IMR-90 (cell line): ENCODE measurements at regions not wholly inside any gene's neighbourhood (a gene's known extent, or its start where the extent isn't known, plus 50 kb on each side); places are given as distances from the start of the nearest gene placed in this dataset.
A peak's percentile ranks its signal among the peaks of the same experiment; 100 is the strongest.

ENCODE experiments used
- ATAC-seq: fragments of 200-7000 bp; cut with Tn5 transposase; 2 replicates; pipeline ENCODE4 v1.9.1; 2020; ENCODE audit warnings: low read depth, mild to moderate bottlenecking, moderate library complexity
- BruUV-seq: library from RNA; stranded (reverse); fragments of 400-500 nt; replicated peaks from 2 replicates; lab custom pipeline; 2021; lab: Mats Ljungman, UMichigan
- CTCF ChIA-PET: fragments of 300-600 bp; formaldehyde crosslinking; extraction: SDS; loops from one replicate; lab custom pipeline; 2021; ENCODE audit warnings: antibody characterized with exemption; lab: Yijun Ruan, JAX
- POLR2A ChIA-PET: fragments of 300-600 bp; sonication (Branson Sonifier 250); formaldehyde crosslinking; loops from one replicate; lab custom pipeline; 2022; ENCODE audit warnings: antibody characterized with exemption; ENCODE audit not compliant: unreplicated experiment; lab: Charles Lee
- DNase-seq: peaks from one replicate; pipeline ENCODE4 v3.0.0; 2013
- H2AFZ ChIP-seq: replicated peaks from 2 replicates; pipeline ENCODE3; 2013; ENCODE audit warnings: low read length, mild to moderate bottlenecking; ENCODE audit not compliant: poor library complexity
- H2AK5ac ChIP-seq: 2 replicates; pipeline ENCODE4 v1.6.1; 2013; ENCODE audit warnings: low read depth, low read length, inconsistent platforms
- H2AK9ac ChIP-seq: replicated peaks from 2 replicates; pipeline ENCODE3; 2013; ENCODE audit warnings: mild to moderate bottlenecking, low read depth, low read length, moderate library complexity; ENCODE audit not compliant: poor library complexity
- H2BK120ac ChIP-seq: 2 replicates; pipeline ENCODE4 v1.6.1; 2013; ENCODE audit warnings: low read depth, low read length, inconsistent platforms
- H2BK15ac ChIP-seq: 3 replicates; pipeline ENCODE4 v1.6.1; 2013; ENCODE audit warnings: low read depth, low read length, inconsistent platforms
- H2BK20ac ChIP-seq: 2 replicates; pipeline ENCODE4 v1.6.1; 2013; ENCODE audit warnings: low read depth, mild to moderate bottlenecking, inconsistent platforms, low read length, moderate library complexity
- H2BK5ac ChIP-seq: 2 replicates; pipeline ENCODE4 v1.6.1; 2013; ENCODE audit warnings: mild to moderate bottlenecking, low read depth, low read length, inconsistent platforms; ENCODE audit not compliant: poor library complexity, severe bottlenecking
- H3K14ac ChIP-seq: replicated peaks from 2 replicates; pipeline ENCODE4 v1.6.1; 2013; ENCODE audit warnings: low read depth, low read length, inconsistent platforms
- H3K18ac ChIP-seq: 2 replicates; pipeline ENCODE4 v1.6.1; 2013; ENCODE audit warnings: low read depth, low read length, control low read depth
- H3K23ac ChIP-seq: 2 replicates; pipeline ENCODE4 v1.6.1; 2013; ENCODE audit warnings: low read depth, low read length, inconsistent platforms
- H3K27ac ChIP-seq: 2 replicates; pipeline ENCODE4 v1.5.1; 2013; ENCODE audit warnings: mild to moderate bottlenecking, control low read depth, low read length; ENCODE audit not compliant: insufficient read depth
- H3K27me3 ChIP-seq: 2 replicates; pipeline ENCODE4 v1.6.1; 2013; ENCODE audit warnings: low read length; ENCODE audit not compliant: control insufficient read depth, insufficient read depth
- H3K36me3 ChIP-seq: 2 replicates; pipeline ENCODE4 v1.6.1; 2013; ENCODE audit warnings: low read length, mixed read lengths; ENCODE audit not compliant: control insufficient read depth, insufficient read depth
- H3K4ac ChIP-seq: 2 replicates; pipeline ENCODE4 v1.6.1; 2013; ENCODE audit warnings: low read depth, low read length, inconsistent platforms
- H3K4me1 ChIP-seq: 2 replicates; pipeline ENCODE4 v1.6.1; 2013; ENCODE audit warnings: low read length, mixed read lengths; ENCODE audit not compliant: control insufficient read depth, insufficient read depth
- H3K4me2 ChIP-seq: 2 replicates; pipeline ENCODE4 v1.6.1; 2013; ENCODE audit warnings: low read depth, mild to moderate bottlenecking, control low read depth, low read length, moderate library complexity
- H3K4me3 ChIP-seq: 2 replicates; pipeline ENCODE4 v1.5.1; 2013; ENCODE audit warnings: low read depth, mild to moderate bottlenecking, control low read depth, low read length, moderate library complexity; ENCODE audit not compliant: insufficient read depth
- H3K56ac ChIP-seq: 2 replicates; pipeline ENCODE4 v1.6.1; 2013; ENCODE audit warnings: low read length, inconsistent platforms; ENCODE audit not compliant: insufficient read depth; ENCODE audit errors: extremely low read depth
- H3K79me1 ChIP-seq, 2 experiments: 2 replicates each; pipeline ENCODE4 v1.6.1; 2013; ENCODE audit warnings: low read length in 2 of 2, inconsistent platforms in 1 of 2, low read depth in 1 of 2
- H3K9ac ChIP-seq: 2 replicates; pipeline ENCODE4 v1.6.1; 2013; ENCODE audit warnings: low read depth, low read length, control low read depth
- H3K9me1 ChIP-seq: 2 replicates; pipeline ENCODE4 v1.6.1; 2013; ENCODE audit warnings: low read length, inconsistent platforms; ENCODE audit not compliant: insufficient read depth
- H3K9me3 ChIP-seq: 2 replicates; pipeline ENCODE4 v1.6.1; 2013; ENCODE audit warnings: low read length; ENCODE audit not compliant: control insufficient read depth, insufficient read depth
- H4K20me1 ChIP-seq: 2 replicates; pipeline ENCODE4 v1.6.1; 2013; ENCODE audit warnings: low read length, inconsistent platforms; ENCODE audit not compliant: insufficient read depth
- H4K5ac ChIP-seq: 2 replicates; pipeline ENCODE4 v1.6.1; 2013; ENCODE audit warnings: mild to moderate bottlenecking, low read depth, low read length, control low read depth
- H4K8ac ChIP-seq, 2 experiments: 2 replicates each; pipeline ENCODE4 v1.6.1; 2013; ENCODE audit warnings: low read depth in 2 of 2, low read length in 2 of 2, control low read depth in 1 of 2, inconsistent platforms in 1 of 2
- H4K91ac ChIP-seq: 2 replicates; pipeline ENCODE4 v1.6.1; 2013; ENCODE audit warnings: low read depth, low read length, inconsistent platforms; ENCODE audit not compliant: insufficient read depth
- BHLHE40 ChIP-seq: fragments of 150-350 bp; IDR thresholded peaks from 2 replicates; pipeline ENCODE4 v1.6.1; 2016; ENCODE audit warnings: mild to moderate bottlenecking, low read depth, low read length
- CEBPB ChIP-seq: IDR thresholded peaks from 2 replicates; pipeline ENCODE4 v1.6.1; 2012; ENCODE audit warnings: low read depth, low read length, improper control_type of control experiment
- CHD1 ChIP-seq: IDR thresholded peaks from 2 replicates; pipeline ENCODE4 v1.6.1; 2012; ENCODE audit warnings: low read depth, low read length, improper control_type of control experiment
- FOS ChIP-seq: fragments of 150-350 bp; IDR thresholded peaks from 2 replicates; pipeline ENCODE4 v1.6.1; 2016; ENCODE audit warnings: low read depth, low read length
- MAFK ChIP-seq: IDR thresholded peaks from 2 replicates; pipeline ENCODE4 v1.6.1; 2012; ENCODE audit warnings: low read depth, low read length, improper control_type of control experiment
- MAZ ChIP-seq: IDR thresholded peaks from 2 replicates; pipeline ENCODE4 v1.6.1; 2012; ENCODE audit warnings: low read depth, mild to moderate bottlenecking, low read length, improper control_type of control experiment, moderate library complexity, borderline replicate concordance
- MXI1 ChIP-seq: IDR thresholded peaks from 2 replicates; pipeline ENCODE4 v1.6.1; 2012; ENCODE audit warnings: low read depth, mild to moderate bottlenecking, low read length, moderate library complexity, borderline replicate concordance
- NFE2L2 ChIP-seq: fragments of 150-350 bp; IDR thresholded peaks from 2 replicates; pipeline ENCODE4 v1.6.1; 2016; ENCODE audit warnings: low read depth, mild to moderate bottlenecking, low read length
- POLR2A ChIP-seq: IDR thresholded peaks from 2 replicates; pipeline ENCODE4 v1.6.1; 2012; ENCODE audit warnings: mild to moderate bottlenecking, low read depth, low read length
- RAD21 ChIP-seq: IDR thresholded peaks from 2 replicates; pipeline ENCODE4 v1.6.1; 2012; ENCODE audit warnings: low read length, improper control_type of control experiment
- RCOR1 ChIP-seq: IDR thresholded peaks from 2 replicates; pipeline ENCODE4 v1.6.1; 2012; ENCODE audit warnings: mild to moderate bottlenecking, low read length, improper control_type of control experiment; ENCODE audit not compliant: insufficient replicate concordance
- RFX5 ChIP-seq: IDR thresholded peaks from 2 replicates; pipeline ENCODE4 v1.8.0; 2012; ENCODE audit warnings: low read depth, mild to moderate bottlenecking, low read length, moderate library complexity
- SMC3 ChIP-seq: fragments of 150-350 bp; IDR thresholded peaks from 2 replicates; pipeline ENCODE4 v1.6.1; 2016; ENCODE audit warnings: low read depth, mild to moderate bottlenecking, antibody characterized with exemption, low read length, moderate library complexity
- USF2 ChIP-seq: fragments of 150-350 bp; IDR thresholded peaks from 2 replicates; pipeline ENCODE4 v1.6.1; 2017; ENCODE audit warnings: mild to moderate bottlenecking, antibody characterized with exemption, low read length, low read depth
- WGBS, 2 experiments: methylation state at CpG; one replicate each; pipeline versions ENCODE4 v1.1.5 to v1.1.7; 2013; ENCODE audit warnings: missing lambda C conversion rate in 2 of 2; ENCODE audit not compliant: insufficient read length in 1 of 2; ENCODE audit errors: extremely low coverage in 2 of 2; 5-methylcytosine and 5-hydroxymethylcytosine counted together
- dilution Hi-C: fragments of 300-500 bp; cut with HindIII; formaldehyde crosslinking; loops from one replicate; pipeline ENCODE4 v1.14.3; 2018; ENCODE audit warnings: low sequenced_read_pairs; ENCODE audit not compliant: unreplicated experiment
- in situ Hi-C: fragments of 300-500 bp; cut with MboI; formaldehyde crosslinking; loops from 3 replicates; pipeline ENCODE4 v1.14.3; 2019; ENCODE audit warnings: low sequenced_read_pairs, inconsistent platforms, mixed read lengths
- intact Hi-C: fragments of 100-400 bp; cut with micrococcal nuclease; formaldehyde crosslinking; loops from 2 replicates; pipeline ENCODE4 v1.10.0; 2022
- TF ChIP-seq, protein P1 (sequence below): fragments of 150-350 bp; IDR thresholded peaks from 2 replicates; pipeline ENCODE4 v1.6.1; 2016; ENCODE audit warnings: low read depth, mild to moderate bottlenecking, low read length, moderate library complexity, borderline replicate concordance
- TF ChIP-seq, protein P2 (sequence below): conservative IDR thresholded peaks from 2 replicates; pipeline ENCODE4 v1.5.1; 2012; ENCODE audit warnings: mild to moderate bottlenecking, low read depth, low read length, improper control_type of control experiment

GRCh38 chr10:44573821-44574220 lies 188.9 kb upstream of the CXCL12 start:
- H3K9ac ChIP-seq = no peak overlapping the region
- no peak overlapping the region for H3K23ac ChIP-seq
- H2BK120ac ChIP-seq = no peak overlapping the region
- H2BK15ac ChIP-seq = no peak overlapping the region
- dilution Hi-C loops = no loop called here
- no peaks in the 10 kb centered on the region; a peak in 1 of 4 replicates for H3K79me1 ChIP-seq
- H4K8ac ChIP-seq = no peak overlapping the region
- no peak overlapping the region for H3K4ac ChIP-seq
- peaks cover 11% of the 10 kb centered on the region for H3K9me1 ChIP-seq
- no peak overlapping the region for H3K18ac ChIP-seq
- POLR2A ChIA-PET = no interaction called here
- no peak overlapping the region for H3K4me3 ChIP-seq
- no peak for DNase-seq
- no peaks in the 10 kb centered on the region for H3K9me3 ChIP-seq
- TF ChIP-seq, protein P1, sequence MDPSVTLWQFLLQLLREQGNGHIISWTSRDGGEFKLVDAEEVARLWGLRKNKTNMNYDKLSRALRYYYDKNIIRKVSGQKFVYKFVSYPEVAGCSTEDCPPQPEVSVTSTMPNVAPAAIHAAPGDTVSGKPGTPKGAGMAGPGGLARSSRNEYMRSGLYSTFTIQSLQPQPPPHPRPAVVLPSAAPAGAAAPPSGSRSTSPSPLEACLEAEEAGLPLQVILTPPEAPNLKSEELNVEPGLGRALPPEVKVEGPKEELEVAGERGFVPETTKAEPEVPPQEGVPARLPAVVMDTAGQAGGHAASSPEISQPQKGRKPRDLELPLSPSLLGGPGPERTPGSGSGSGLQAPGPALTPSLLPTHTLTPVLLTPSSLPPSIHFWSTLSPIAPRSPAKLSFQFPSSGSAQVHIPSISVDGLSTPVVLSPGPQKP = no peak
- TF ChIP-seq SMC3 (no peak), BHLHE40 (no peak), CEBPB (no peak), RAD21 (no peak), FOS (no peak), MAZ (no peak), NFE2L2 (no peak), POLR2A (no peak), USF2 (no peak), RFX5 (no peak), MXI1 (no peak), MAFK (no peak), CHD1 (no peak), RCOR1 (no peak)
- TF ChIP-seq, protein P2, sequence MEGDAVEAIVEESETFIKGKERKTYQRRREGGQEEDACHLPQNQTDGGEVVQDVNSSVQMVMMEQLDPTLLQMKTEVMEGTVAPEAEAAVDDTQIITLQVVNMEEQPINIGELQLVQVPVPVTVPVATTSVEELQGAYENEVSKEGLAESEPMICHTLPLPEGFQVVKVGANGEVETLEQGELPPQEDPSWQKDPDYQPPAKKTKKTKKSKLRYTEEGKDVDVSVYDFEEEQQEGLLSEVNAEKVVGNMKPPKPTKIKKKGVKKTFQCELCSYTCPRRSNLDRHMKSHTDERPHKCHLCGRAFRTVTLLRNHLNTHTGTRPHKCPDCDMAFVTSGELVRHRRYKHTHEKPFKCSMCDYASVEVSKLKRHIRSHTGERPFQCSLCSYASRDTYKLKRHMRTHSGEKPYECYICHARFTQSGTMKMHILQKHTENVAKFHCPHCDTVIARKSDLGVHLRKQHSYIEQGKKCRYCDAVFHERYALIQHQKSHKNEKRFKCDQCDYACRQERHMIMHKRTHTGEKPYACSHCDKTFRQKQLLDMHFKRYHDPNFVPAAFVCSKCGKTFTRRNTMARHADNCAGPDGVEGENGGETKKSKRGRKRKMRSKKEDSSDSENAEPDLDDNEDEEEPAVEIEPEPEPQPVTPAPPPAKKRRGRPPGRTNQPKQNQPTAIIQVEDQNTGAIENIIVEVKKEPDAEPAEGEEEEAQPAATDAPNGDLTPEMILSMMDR = no peak
- H2BK20ac ChIP-seq = no peak overlapping the region
- no peak overlapping the region for H3K14ac ChIP-seq
- no peak overlapping the region for H2AK5ac ChIP-seq
- no peak overlapping the region for H4K5ac ChIP-seq
- H2AK9ac ChIP-seq = peak overlapping the region; percentile 10
- H4K91ac ChIP-seq = no peak overlapping the region
- H3K27ac ChIP-seq = no peak overlapping the region
- no peak overlapping the region for H2AFZ ChIP-seq
- ATAC-seq = no peak
- CTCF ChIA-PET = no interaction called here
- in situ Hi-C loops = no loop called here
- H2BK5ac ChIP-seq = no peak overlapping the region
- no peaks in the 10 kb centered on the region for H3K27me3 ChIP-seq
- H4K20me1 ChIP-seq = no peaks in the 10 kb centered on the region
- intact Hi-C loops = no loop called here
- no peaks in the 10 kb centered on the region for H3K36me3 ChIP-seq
- WGBS, 2 experiments = no CpG with 5 or more reads among the region's 1 CpG
- H3K56ac ChIP-seq = no peak overlapping the region
- no TSS peak for BruUV-seq
- peaks cover 14% of the 10 kb centered on the region for H3K4me1 ChIP-seq
- H3K4me2 ChIP-seq = no peak overlapping the region
